ENCODE measurements at regions not wholly inside any gene's neighbourhood (a gene's known extent, or its start where the extent isn't known, plus 50 kb on each side); places are given as distances from the start of the nearest gene placed in this dataset.
"Not testable (repeated sequence)": the region's sequence is repeated elsewhere in the genome, so short reads cannot be mapped to it uniquely, and the experiment has no call there.

DNA sequence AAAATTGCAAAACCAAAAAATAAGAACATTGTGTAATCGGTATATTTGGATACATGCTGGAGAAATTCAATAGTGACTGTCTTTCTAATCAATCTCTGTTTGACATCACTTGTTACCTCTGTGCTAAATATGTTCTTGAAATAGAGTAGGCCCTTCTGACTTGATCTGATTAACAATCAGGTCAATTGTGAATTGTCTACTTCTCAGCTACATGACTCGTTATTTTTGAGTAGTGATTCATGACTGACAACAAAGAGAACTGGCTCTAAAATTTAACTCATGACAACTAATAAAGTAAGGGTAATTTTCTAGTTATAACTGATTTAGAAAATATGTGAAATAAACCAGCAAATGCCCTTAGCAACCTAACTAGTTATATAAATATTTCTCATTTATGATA lies 312.1 kb downstream of the TMX3 start:
- no peaks in the 10 kb centered on the region for H3K4me1 Mint-ChIP-seq
- no peak for DNase-seq (ENCODE audit: low spot score in 2 of 2)
- no peak for ATAC-seq
- peaks cover 5% of the 10 kb centered on the region for H3K9me3 Mint-ChIP-seq
- H3K27ac Mint-ChIP-seq, result no peak overlapping the region
- no peak overlapping the region for H3K4me3 Mint-ChIP-seq
- H3K36me3 Mint-ChIP-seq, result no peaks in the 10 kb centered on the region

- Mint-ChIP-seq H3K9me3 (peaks cover 2% of the 10 kb centered on the region), H3K4me1 (no peaks in the 10 kb centered on the region)
Observed at GRCh38 chr18:68400889-68401288, 314.0 kb downstream of the TMX3 start.

GRCh38 chr18:68399721-68400120 lies 315.2 kb downstream of the TMX3 start:
- H3K27ac Mint-ChIP-seq, result no peak overlapping the region
- H3K4me3 Mint-ChIP-seq, result no peak overlapping the region
- H3K4me1 Mint-ChIP-seq, result no peaks in the 10 kb centered on the region
- ATAC-seq (no peak), DNase-seq (ENCODE audit: low spot score in 2 of 2) (no peak)
- H3K36me3 Mint-ChIP-seq, result no peaks in the 10 kb centered on the region
- peaks cover 2% of the 10 kb centered on the region for H3K9me3 Mint-ChIP-seq

More at GRCh38 chr18:68400889-68401288, 314.0 kb downstream of the TMX3 start:
- Mint-ChIP-seq H3K36me3 (no peaks in the 10 kb centered on the region), H3K27ac (no peak overlapping the region), H3K4me3 (no peak overlapping the region)
- ATAC-seq (no peak), DNase-seq (ENCODE audit: low spot score in 2 of 2) (no peak)

GRCh38 chr18:68397241-68398035 lies 317.5 kb downstream of the TMX3 start:
- Mint-ChIP-seq H3K36me3 (no peaks in the 10 kb centered on the region), H3K4me1 (no peaks in the 10 kb centered on the region), H3K4me3 (no peak overlapping the region), H3K9me3 (peaks cover 2% of the 10 kb centered on the region), H3K27ac (no peak overlapping the region)
- DNase-seq (ENCODE audit: low spot score in 2 of 2) (no peak), ATAC-seq (no peak)

DNA sequence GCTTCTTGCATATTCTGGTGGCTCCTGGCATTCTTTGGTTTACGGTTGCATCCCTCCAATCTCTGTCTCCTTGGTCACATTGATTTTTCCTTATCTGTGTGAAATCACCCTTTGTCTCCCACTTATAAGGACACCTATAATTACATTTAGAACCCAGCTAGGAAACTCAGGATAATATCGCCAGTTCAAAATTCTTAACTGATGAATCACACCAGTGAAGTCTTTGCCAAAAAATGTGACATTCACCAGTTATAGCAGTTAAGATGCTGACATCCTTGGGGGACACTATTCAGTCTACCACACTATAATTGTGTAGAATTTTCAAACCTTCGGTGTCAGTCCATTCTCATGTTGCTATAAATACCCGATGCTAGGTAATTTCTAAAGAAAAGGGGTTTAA lies 320.2 kb downstream of the TMX3 start:
- ATAC-seq (no peak), DNase-seq (ENCODE audit: low spot score in 2 of 2) (no peak)
- H3K4me3 Mint-ChIP-seq, result no peak overlapping the region
- H3K4me1 Mint-ChIP-seq, result no peaks in the 10 kb centered on the region
- H3K27ac Mint-ChIP-seq, result no peak overlapping the region
- peaks cover 2% of the 10 kb centered on the region for H3K9me3 Mint-ChIP-seq
- H3K36me3 Mint-ChIP-seq, result no peaks in the 10 kb centered on the region

- Mint-ChIP-seq H3K4me3 (no peak overlapping the region), H3K36me3 (no peaks in the 10 kb centered on the region), H3K27ac (no peak overlapping the region), H3K9me3 (no peaks in the 10 kb centered on the region), H3K4me1 (no peaks in the 10 kb centered on the region)
- DNase-seq (ENCODE audit: low spot score in 2 of 2) (no peak), ATAC-seq (no peak)
Observed at GRCh38 chr18:68391801-68392200, 323.1 kb downstream of the TMX3 start.

DNA sequence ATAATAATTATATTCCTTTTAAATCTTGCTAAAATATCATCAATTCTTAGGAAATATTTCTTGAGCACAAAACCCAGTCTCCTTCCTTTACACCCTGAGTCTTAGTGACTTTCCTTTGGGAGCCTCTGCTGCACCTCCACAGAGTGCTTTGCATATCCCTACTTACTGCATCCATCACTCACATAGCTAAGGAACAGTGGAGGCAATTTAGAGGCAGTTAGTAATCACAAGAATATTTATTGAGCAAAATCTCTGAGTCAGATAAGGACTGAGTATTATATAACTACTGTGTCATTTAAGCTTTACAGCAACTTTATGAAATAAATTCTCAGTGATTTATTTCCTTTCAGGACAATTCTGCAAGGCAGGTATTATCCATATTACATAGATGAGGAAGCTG lies 327.7 kb downstream of the TMX3 start:
- Mint-ChIP-seq H3K9me3 (peaks cover 4% of the 10 kb centered on the region), H3K27ac (no peak overlapping the region), H3K4me1 (no peaks in the 10 kb centered on the region)

GRCh38 chr18:68383979-68384378 lies 330.9 kb downstream of the TMX3 start:
- not testable (repeated sequence) for H3K4me1 Mint-ChIP-seq; H3K9me3 Mint-ChIP-seq; H3K36me3 Mint-ChIP-seq; H3K4me3 Mint-ChIP-seq; DNase-seq (ENCODE audit: low spot score in 2 of 2); H3K27ac Mint-ChIP-seq
- ATAC-seq, result peak; percentile 21

More for the DNA sequence above, 327.7 kb downstream of the TMX3 start:
- DNase-seq (ENCODE audit: low spot score in 2 of 2) (no peak), ATAC-seq (no peak)
- Mint-ChIP-seq H3K36me3 (no peaks in the 10 kb centered on the region), H3K4me3 (no peak overlapping the region)

DNA sequence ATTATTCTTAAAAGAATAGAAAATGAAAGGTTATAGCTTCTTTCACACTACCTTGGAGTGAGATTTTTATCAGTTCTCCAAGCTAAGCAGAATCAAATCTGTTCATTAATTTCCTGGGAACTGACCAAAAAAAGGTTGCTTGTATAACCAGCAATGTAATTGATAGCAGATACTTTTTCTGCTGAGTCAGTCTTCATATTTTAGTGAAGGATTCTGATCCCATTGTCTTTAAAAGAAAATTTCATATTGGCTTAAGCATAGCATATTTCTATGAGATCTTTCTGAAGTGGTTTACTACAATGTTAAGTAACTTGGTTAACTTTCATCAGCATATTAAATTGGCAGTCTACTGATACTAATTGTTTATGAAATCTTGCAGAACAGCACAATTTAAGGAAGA lies 338.0 kb downstream of the TMX3 start:
- DNase-seq (ENCODE audit: low spot score in 2 of 2) (no peak), ATAC-seq (no peak)
- H3K9me3 Mint-ChIP-seq, result peaks cover 3% of the 10 kb centered on the region
- no peak overlapping the region for H3K27ac Mint-ChIP-seq
- no peaks in the 10 kb centered on the region for H3K36me3 Mint-ChIP-seq
- no peaks in the 10 kb centered on the region for H3K4me1 Mint-ChIP-seq
- no peak overlapping the region for H3K4me3 Mint-ChIP-seq

- Mint-ChIP-seq H3K9me3 (peaks cover 5% of the 10 kb centered on the region), H3K27ac (no peak overlapping the region), H3K4me3 (no peak overlapping the region), H3K36me3 (no peaks in the 10 kb centered on the region), H3K4me1 (no peaks in the 10 kb centered on the region)
- ATAC-seq, result peak; percentile 11
- DNase-seq (ENCODE audit: low spot score in 2 of 2), result no peak
Observed at GRCh38 chr18:68362907-68363306, 352.0 kb downstream of the TMX3 start.

DNA sequence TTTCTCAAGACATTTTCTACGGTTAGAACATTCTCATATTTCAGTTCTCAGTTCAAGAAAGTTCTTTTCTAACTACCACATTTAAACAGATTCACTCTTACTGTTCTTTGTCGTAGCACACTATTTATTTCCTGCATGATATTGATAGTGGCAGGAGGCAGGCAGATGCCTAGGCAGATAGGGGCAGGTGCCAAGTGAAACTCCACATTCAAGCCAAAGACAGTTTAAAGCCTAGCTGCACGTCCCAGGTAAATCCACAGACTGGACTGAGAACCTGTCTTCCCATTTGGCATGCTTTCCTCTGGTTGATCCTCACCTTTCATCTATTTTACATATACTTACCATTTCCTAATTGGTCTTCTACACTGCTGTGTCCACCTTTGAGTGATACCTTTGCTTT lies 359.3 kb downstream of the TMX3 start:
- Mint-ChIP-seq H3K9me3 (peaks cover 16% of the 10 kb centered on the region), H3K27ac (no peak overlapping the region), H3K4me3 (no peak overlapping the region), H3K4me1 (no peaks in the 10 kb centered on the region), H3K36me3 (no peaks in the 10 kb centered on the region)
- ATAC-seq (no peak), DNase-seq (ENCODE audit: low spot score in 2 of 2) (no peak)

GRCh38 chr18:68354176-68354575 lies 360.7 kb downstream of the TMX3 start:
- H3K36me3 Mint-ChIP-seq, result no peaks in the 10 kb centered on the region
- ATAC-seq (no peak), DNase-seq (ENCODE audit: low spot score in 2 of 2) (no peak)
- no peak overlapping the region for H3K27ac Mint-ChIP-seq
- no peaks in the 10 kb centered on the region for H3K4me1 Mint-ChIP-seq
- peaks cover 19% of the 10 kb centered on the region for H3K9me3 Mint-ChIP-seq
- no peak overlapping the region for H3K4me3 Mint-ChIP-seq

GRCh38 chr18:68342039-68342659 lies 372.8 kb downstream of the TMX3 start:
- Mint-ChIP-seq H3K36me3 (no peaks in the 10 kb centered on the region), H3K27ac (no peak overlapping the region), H3K4me1 (no peaks in the 10 kb centered on the region), H3K4me3 (no peak overlapping the region), H3K9me3 (no peaks in the 10 kb centered on the region)
- ATAC-seq (no peak), DNase-seq (ENCODE audit: low spot score in 2 of 2) (no peak)

DNA sequence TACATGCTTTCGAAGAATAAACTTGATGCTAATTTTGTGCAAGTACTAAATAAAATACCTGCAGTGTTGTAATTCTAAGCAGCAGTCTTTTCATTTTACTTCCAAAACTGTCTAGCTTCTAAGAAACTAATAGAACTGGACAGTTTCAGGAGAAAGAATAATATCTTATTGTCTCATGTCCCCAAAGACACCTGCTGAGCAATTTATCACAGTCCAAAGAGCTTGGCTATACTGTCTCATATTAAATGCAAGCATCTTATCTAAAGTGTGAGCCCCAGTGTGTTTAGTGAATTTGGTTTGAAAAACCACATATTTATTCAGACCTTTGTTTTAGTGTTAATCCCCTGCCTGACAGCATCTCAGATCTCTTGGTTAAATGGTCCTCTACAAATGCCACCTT lies 374.3 kb downstream of the TMX3 start:
- ATAC-seq (no peak), DNase-seq (ENCODE audit: low spot score in 2 of 2) (no peak)
- Mint-ChIP-seq H3K27ac (no peak overlapping the region), H3K9me3 (no peaks in the 10 kb centered on the region), H3K4me3 (no peak overlapping the region), H3K36me3 (no peaks in the 10 kb centered on the region), H3K4me1 (no peaks in the 10 kb centered on the region)

- Mint-ChIP-seq H3K4me3 (no peak overlapping the region), H3K27ac (no peak overlapping the region), H3K36me3 (no peaks in the 10 kb centered on the region), H3K9me3 (no peaks in the 10 kb centered on the region), H3K4me1 (no peaks in the 10 kb centered on the region)
- no peak for ATAC-seq
- DNase-seq (ENCODE audit: low spot score in 2 of 2), result no peak
Observed at GRCh38 chr18:68330658-68331057, 384.2 kb downstream of the TMX3 start.

- Mint-ChIP-seq H3K36me3 (no peaks in the 10 kb centered on the region), H3K4me1 (no peaks in the 10 kb centered on the region), H3K9me3 (no peaks in the 10 kb centered on the region), H3K4me3 (no peak overlapping the region), H3K27ac (no peak overlapping the region)
- ATAC-seq, result no peak
- DNase-seq (ENCODE audit: low spot score in 2 of 2), result no peak
Observed at GRCh38 chr18:68323921-68324320, 391.0 kb downstream of the TMX3 start.
